K562 (cell line): ENCODE measurements at regions not wholly inside any gene's neighbourhood (a gene's known extent, or its start where the extent isn't known, plus 50 kb on each side); places are given as distances from the start of the nearest gene placed in this dataset.

ENCODE experiments used
- ATAC-seq: fragments of 200-7000 bp; cut with Tn5 transposase; 3 replicates; pipeline ENCODE4 v1.9.1; 2020; ENCODE audit warnings: moderate library complexity
- BruUV-seq: library from RNA; stranded (reverse); fragments of 400-500 nt; replicated peaks from 2 replicates; lab custom pipeline; 2021; lab: Mats Ljungman, UMichigan
- CTCF ChIA-PET: fragments of 300-600 bp; formaldehyde crosslinking; extraction: SDS; loops from one replicate; lab custom pipeline; 2021; ENCODE audit warnings: low intra/inter-chr PET ratio; lab: Yijun Ruan, JAX
- POLR2A ChIA-PET: fragments of 300-600, 350-650 bp; sonication (Branson Sonifier 250); formaldehyde crosslinking; extraction: SDS; loops from one replicate; lab custom pipeline; 2021; ENCODE audit warnings: antibody characterized with exemption, inconsistent platforms; lab: Yijun Ruan, JAX
- DNase-seq, 4 experiments: peaks; one replicate each; pipeline versions ENCODE4 v3.0.0 to v3.0.0-alpha.2; 2011 to 2018; ENCODE audit warnings: low spot score in 3 of 4, mixed read lengths in 3 of 4; ENCODE audit errors: extremely low read depth in 1 of 4
- FAIRE-seq: peaks from 2 replicates; lab custom pipeline; 2011; peaks lifted over from hg19 to GRCh38; lab: Jason Lieb, UNC
- H2AFZ ChIP-seq: 2 replicates; pipeline ENCODE4 v1.6.0; 2011; ENCODE audit warnings: low read depth, low read length, control low read depth, inconsistent platforms
- H3K27ac ChIP-seq: fragments of 200-600 bp; 3 replicates; pipeline ENCODE4 v1.8.0; 2011; ENCODE audit warnings: low read depth, mild to moderate bottlenecking, control low read depth, inconsistent platforms, low read length, moderate library complexity, mixed read lengths; ENCODE audit errors: extremely low read depth
- H3K27me3 ChIP-seq, 2 experiments: fragments of 300-600 bp in 1 of 2; 2 replicates in 1 of 2; 3 replicates in 1 of 2; pipeline versions ENCODE4 v1.6.0 to v1.8.0; 2011; ENCODE audit warnings: inconsistent platforms in 2 of 2, low read length in 2 of 2, mild to moderate bottlenecking in 1 of 2, mixed read lengths in 1 of 2, moderate library complexity in 1 of 2; ENCODE audit not compliant: control insufficient read depth in 2 of 2, insufficient read depth in 2 of 2
- H3K36me3 ChIP-seq: fragments of 300-600 bp; 3 replicates; pipeline ENCODE4 v1.8.0; 2011; ENCODE audit warnings: mild to moderate bottlenecking, low read length, inconsistent platforms; ENCODE audit not compliant: control insufficient read depth, insufficient read depth
- H3K4me1 ChIP-seq, 2 experiments: fragments of 200-600 bp in 1 of 2; replicated peaks in 1 of 2; 2 replicates in 1 of 2; 3 replicates in 1 of 2; pipeline versions ENCODE4 v1.5.1 to v1.8.0; 2011; ENCODE audit warnings: inconsistent platforms in 2 of 2, low read length in 2 of 2, mild to moderate bottlenecking in 1 of 2, mixed read lengths in 1 of 2, moderate library complexity in 1 of 2; ENCODE audit not compliant: control insufficient read depth in 2 of 2, insufficient read depth in 2 of 2
- H3K4me2 ChIP-seq: 2 replicates; pipeline ENCODE4 v1.6.1; 2011; ENCODE audit warnings: low read length, control low read depth, inconsistent platforms, mixed read lengths; ENCODE audit not compliant: insufficient read depth
- H3K4me3 ChIP-seq: fragments of 200-600 bp; sonication (generic), shearing (Covaris generic); 2 replicates; pipeline ENCODE4 v1.5.1; 2016; ENCODE audit warnings: control low read depth, inconsistent platforms
- H3K79me2 ChIP-seq: fragments of 200-600 bp; 3 replicates; pipeline ENCODE4 v1.8.0; 2011; ENCODE audit warnings: low read length, inconsistent platforms; ENCODE audit not compliant: control insufficient read depth, insufficient read depth
- H3K9ac ChIP-seq, 2 experiments: 2 replicates each; pipeline versions ENCODE4 v1.6.0 to v1.6.1; 2011; ENCODE audit warnings: low read depth in 2 of 2, low read length in 2 of 2, control low read depth in 1 of 2, inconsistent platforms in 1 of 2, mild to moderate bottlenecking in 1 of 2, mixed read lengths in 1 of 2; ENCODE audit not compliant: insufficient read depth in 1 of 2
- H3K9me1 ChIP-seq: one replicate; pipeline ENCODE4 v1.6.0; 2011; ENCODE audit warnings: inconsistent platforms, mild to moderate bottlenecking, low read length, moderate library complexity; ENCODE audit not compliant: control insufficient read depth, insufficient read depth
- H3K9me3 ChIP-seq: replicated peaks from 2 replicates; pipeline ENCODE4 v1.5.1; 2011; ENCODE audit warnings: low read depth, low read length, inconsistent platforms; ENCODE audit not compliant: control insufficient read depth, insufficient read depth
- H4K20me1 ChIP-seq: replicated peaks from 2 replicates; pipeline ENCODE4 v1.6.1; 2011; ENCODE audit warnings: low read length, inconsistent platforms, mixed read lengths; ENCODE audit not compliant: control insufficient read depth, insufficient read depth
- BACH1 ChIP-seq: fragments of 200-800 bp; sonication (Bioruptor generic); IDR thresholded peaks from 2 replicates; pipeline ENCODE4 v1.6.1; 2016; ENCODE audit warnings: missing genetic modification characterization, missing compliant biosample characterization
- DEAF1 ChIP-seq: fragments of 450-650 bp; formaldehyde crosslinking; IDR thresholded peaks from 2 replicates; pipeline ENCODE4 v1.4.0; 2020; ENCODE audit warnings: mild to moderate bottlenecking, moderate library complexity
- GATAD2A ChIP-seq: fragments of 450-650 bp; IDR thresholded peaks from 2 replicates; pipeline ENCODE4 v1.6.1; 2017
- HNRNPL ChIP-seq: fragments of 200-400 bp; formaldehyde crosslinking; IDR thresholded peaks from 2 replicates; pipeline ENCODE4 v1.6.1; 2017; ENCODE audit warnings: low read depth, mild to moderate bottlenecking, low read length
- KLF16 ChIP-seq: IDR thresholded peaks from 2 replicates; pipeline ENCODE4 v1.6.1; 2016; ENCODE audit warnings: antibody characterized with exemption
- PTTG1 ChIP-seq: fragments of 450-650 bp; IDR thresholded peaks from 2 replicates; pipeline ENCODE4 v1.6.1; 2016; ENCODE audit warnings: low read depth, mild to moderate bottlenecking, missing genetic modification characterization, missing compliant biosample characterization
- RCOR1 ChIP-seq, 2 experiments: IDR thresholded peaks; 2 replicates each; pipeline ENCODE4 v1.6.1; 2012; ENCODE audit warnings: low read depth in 2 of 2, low read length in 2 of 2, borderline replicate concordance in 1 of 2, improper control_type of control experiment in 1 of 2
- SLC30A9 ChIP-seq: fragments of 250-450 bp; sonication (Bioruptor Pico); IDR thresholded peaks from 2 replicates; pipeline ENCODE4 v1.8.0; 2022; ENCODE audit warnings: mild to moderate bottlenecking, moderate library complexity
- TAF1 ChIP-seq: IDR thresholded peaks from 2 replicates; pipeline ENCODE4 v1.6.1; 2011; ENCODE audit warnings: mild to moderate bottlenecking, low read length, moderate library complexity; ENCODE audit not compliant: insufficient read depth, control insufficient read depth, severe bottlenecking; ENCODE audit errors: extremely low read depth
- ZKSCAN3 ChIP-seq: fragments of 250-450 bp; sonication (Bioruptor Pico); IDR thresholded peaks from 2 replicates; pipeline ENCODE4 v1.4.0; 2020
- ZNF57 ChIP-seq: fragments of 450-650 bp; formaldehyde crosslinking; IDR thresholded peaks from 2 replicates; pipeline ENCODE4 v1.4.0; 2020; ENCODE audit warnings: mild to moderate bottlenecking, moderate library complexity
- ZNF830 ChIP-seq: fragments of 250-450 bp; sonication (Bioruptor Pico); IDR thresholded peaks from 2 replicates; pipeline ENCODE4 v1.5.0; 2021; ENCODE audit warnings: mild to moderate bottlenecking
- WGBS: fragments of 100-300 bp; shearing (Covaris generic); methylation state at CpG from one replicate; pipeline ENCODE4 v1.1.6; 2016; ENCODE audit warnings: low coverage, mixed read lengths; ENCODE audit not compliant: insufficient coverage; ENCODE audit errors: missing lambda C conversion rate; 5-methylcytosine and 5-hydroxymethylcytosine counted together
- in situ Hi-C: fragments of 300-500 bp; cut with MboI; formaldehyde crosslinking; loops from 4 replicates; pipeline ENCODE4 v1.15.0; 2018; ENCODE audit warnings: inconsistent platforms, mixed read lengths
- intact Hi-C: fragments of 100-400 bp; cut with micrococcal nuclease; formaldehyde crosslinking; loops from 2 replicates; pipeline ENCODE4 v1.14.2; 2022
- TF ChIP-seq, protein P1 (sequence below): fragments of 450-650 bp; IDR thresholded peaks from 2 replicates; pipeline ENCODE4 v1.6.1; 2016

DNA sequence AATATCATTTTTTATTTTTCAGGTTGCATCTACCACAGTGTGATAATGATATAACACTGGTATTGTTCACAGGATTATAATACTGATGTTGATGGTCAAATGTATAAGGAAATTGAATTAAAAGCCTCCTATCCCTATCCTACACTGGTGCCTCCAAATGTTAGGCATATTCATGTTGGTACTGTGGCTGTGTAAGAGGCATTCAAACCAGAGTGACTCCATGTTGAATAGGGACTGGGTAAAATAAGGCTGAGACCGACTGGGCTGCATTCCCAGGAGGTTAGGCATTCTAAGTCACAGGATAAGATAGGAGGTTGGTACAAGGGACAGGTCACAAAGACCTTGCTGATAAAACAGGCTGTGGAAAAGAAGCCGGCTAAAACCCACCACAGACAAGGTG lies 68.9 kb upstream of the RNU6-1 start:
- DNase-seq: no peak
- ATAC-seq: no peak
- no peak overlapping the region for H3K9ac ChIP-seq
- in situ Hi-C loops (no loop called here), intact Hi-C loops (no loop called here)
- H3K27me3 ChIP-seq: no peaks in the 10 kb centered on the region
- no peaks in the 10 kb centered on the region for H4K20me1 ChIP-seq
- H3K4me3 ChIP-seq: no peak overlapping the region
- ChIA-PET CTCF (no interaction called here), POLR2A (no interaction called here)
- no peaks in the 10 kb centered on the region for H3K36me3 ChIP-seq
- no peaks in the 10 kb centered on the region for H3K9me3 ChIP-seq
- H3K4me2 ChIP-seq: no peak overlapping the region; the same call in 1 of the 2 replicates
- no peaks in the 10 kb centered on the region; a peak in 1 of 5 replicates for H3K4me1 ChIP-seq
- no peak overlapping the region for H2AFZ ChIP-seq
- H3K79me2 ChIP-seq: no peaks in the 10 kb centered on the region
- 17% methylated on average over 2 of the region's 2 CpGs for WGBS
- FAIRE-seq: no peak
- no peaks in the 10 kb centered on the region for H3K9me1 ChIP-seq
- no peak overlapping the region for H3K27ac ChIP-seq
- BruUV-seq: no TSS peak
- TF ChIP-seq KLF16 (no peak), BACH1 (tag) (peak; percentile 33; the same call in 1 of the 2 replicates), HNRNPL (no peak), RCOR1 (IDR thresholded peaks at IDR 0.05; ENCODE audit: borderline replicate concordance in 1 of 2, low read depth in 2 of 2, low read length in 2 of 2) (no peak), DEAF1 (CRISPR knock-in tag) (no peak), ZNF57 (no peak), PTTG1 (tag) (peak; percentile 69), ZNF830 (no peak), TAF1 (no peak), ZKSCAN3 (no peak), SLC30A9 (no peak), GATAD2A (no peak)
- TF ChIP-seq, protein P1, sequence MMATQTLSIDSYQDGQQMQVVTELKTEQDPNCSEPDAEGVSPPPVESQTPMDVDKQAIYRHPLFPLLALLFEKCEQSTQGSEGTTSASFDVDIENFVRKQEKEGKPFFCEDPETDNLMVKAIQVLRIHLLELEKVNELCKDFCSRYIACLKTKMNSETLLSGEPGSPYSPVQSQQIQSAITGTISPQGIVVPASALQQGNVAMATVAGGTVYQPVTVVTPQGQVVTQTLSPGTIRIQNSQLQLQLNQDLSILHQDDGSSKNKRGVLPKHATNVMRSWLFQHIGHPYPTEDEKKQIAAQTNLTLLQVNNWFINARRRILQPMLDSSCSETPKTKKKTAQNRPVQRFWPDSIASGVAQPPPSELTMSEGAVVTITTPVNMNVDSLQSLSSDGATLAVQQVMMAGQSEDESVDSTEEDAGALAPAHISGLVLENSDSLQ: no peak
